Superior temporal gyrus (tissue), 1 donor: ENCODE measurements at regions not wholly inside any gene's neighbourhood (a gene's known extent, or its start where the extent isn't known, plus 50 kb on each side); places are given as distances from the start of the nearest gene placed in this dataset.

ENCODE experiments used
- DNase-seq: peaks from one replicate; pipeline ENCODE4 v3.0.0-alpha.2; 2016; ENCODE audit errors: extremely low spot score

- no peak for DNase-seq
These were observed 60.3 kb upstream of the FAM20A start for GRCh38 chr17:68661265-68662036.

- DNase-seq = no peak
These were observed 59.1 kb upstream of the FAM20A start for GRCh38 chr17:68660302-68660701.

GRCh38 chr17:68658999-68659780 lies 58.0 kb upstream of the FAM20A start:
- DNase-seq = no peak

- DNase-seq = no peak
These were observed 56.4 kb upstream of the FAM20A start for GRCh38 chr17:68657576-68657975.

GRCh38 chr17:68657166-68657565 lies 56.0 kb upstream of the FAM20A start:
- peak; percentile 10 for DNase-seq

GRCh38 chr17:68656666-68657065 lies 55.5 kb upstream of the FAM20A start:
- no peak for DNase-seq
